ENCODE measurements at regions not wholly inside any gene's neighbourhood (a gene's known extent, or its start where the extent isn't known, plus 50 kb on each side); places are given as distances from the start of the nearest gene placed in this dataset.

DNA sequence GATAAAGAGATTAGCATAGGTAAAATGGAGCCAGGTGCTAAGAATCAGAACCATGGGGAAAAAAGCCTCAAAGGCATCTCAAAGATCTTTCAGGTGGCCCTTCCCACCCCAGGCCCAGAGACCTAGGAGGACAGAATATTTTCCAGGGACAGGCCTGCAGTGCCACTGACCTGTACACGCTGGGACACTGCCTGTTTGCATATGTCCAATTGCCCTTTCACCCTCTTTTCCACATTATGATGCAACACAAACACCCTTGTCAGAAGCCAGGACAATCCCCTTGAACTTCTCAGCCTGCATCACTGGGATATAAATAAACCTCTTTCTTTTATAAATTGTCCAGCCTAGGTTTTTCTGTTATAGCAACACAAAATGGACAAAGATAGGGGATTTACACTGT is 419.1 kb downstream of the TRIB2 start:
- Histone ChIP-seq H4K91ac (replicated peaks; ENCODE audit: insufficient read length, low read length) (no peak overlapping the region), H3K23me2 (ENCODE audit: low read depth, low read length) (no peaks in the 10 kb centered on the region)
- 85% methylated on average over 1 of the region's 1 CpG; no CpG with 5 or more reads in 1 of the 2 experiments for WGBS, 2 experiments (ENCODE audit: extremely low coverage in 1 of 2, insufficient coverage in 1 of 2, insufficient read length in 1 of 2, insufficient replicate concordance in 2 of 2, low coverage in 1 of 2, low lambda C conversion rate in 2 of 2, missing lambda C conversion rate in 1 of 2)

More for the DNA sequence above, 419.1 kb downstream of the TRIB2 start:
- H3K9ac ChIP-seq (replicated peaks in 1 of 4; ENCODE audit: extremely low read depth in 1 of 4, low read depth in 3 of 4, low read length in 3 of 4) = no peak overlapping the region
- H2BK120ac ChIP-seq (replicated peaks; ENCODE audit: low read depth, low read length) = no peak overlapping the region
- no peaks in the 10 kb centered on the region for H3K4me1 ChIP-seq (replicated peaks in 1 of 4; ENCODE audit: control insufficient read depth in 3 of 4, insufficient read depth in 4 of 4, low read length in 3 of 4)
- no peak overlapping the region for H3K56ac ChIP-seq (replicated peaks; ENCODE audit: insufficient read length, low read depth, low read length)
- POLR2A ChIA-PET (ENCODE audit: partially characterized antibody) = no interaction called here
- H2BK20ac ChIP-seq (ENCODE audit: low read length) = no peak overlapping the region
- no peak overlapping the region for H3K14ac ChIP-seq (ENCODE audit: insufficient read length)
- no peak overlapping the region for H3K23ac ChIP-seq (ENCODE audit: insufficient read length)
- DNase-seq (ENCODE audit: low read depth in 1 of 2, low spot score in 2 of 2) (no peak), FAIRE-seq (no peak)
- no peak overlapping the region for H2BK5ac ChIP-seq (ENCODE audit: low read depth, low read length)
- no peak overlapping the region for H2BK15ac ChIP-seq (ENCODE audit: low read length)
- H3K27ac ChIP-seq (ENCODE audit: low read depth, low read length) = no peak overlapping the region
- TF ChIP-seq SRF (IDR thresholded peaks at IDR 0.05; ENCODE audit: low read depth, low read length) = no peak
- no peak for TF ChIP-seq HDAC2 (IDR thresholded peaks at IDR 0.05; ENCODE audit: borderline replicate concordance in 1 of 2, low read depth in 2 of 2, low read length in 2 of 2)
- no peak for TF ChIP-seq KDM5A (IDR thresholded peaks at IDR 0.05; ENCODE audit: low read length)
- TF ChIP-seq TBP (IDR thresholded peaks at IDR 0.05; ENCODE audit: low read depth, low read length) = no peak
- TF ChIP-seq NANOG (IDR thresholded peaks at IDR 0.05; ENCODE audit: insufficient read depth, low read depth, low read length, poor library complexity, severe bottlenecking) = no peak
- TF ChIP-seq GTF2F1 (IDR thresholded peaks at IDR 0.05; ENCODE audit: borderline replicate concordance, low read depth, low read length) = no peak
- no peak for TF ChIP-seq TCF12 (IDR thresholded peaks at IDR 0.05; ENCODE audit: low read depth, low read length)
- no peak for TF ChIP-seq BCL11A (IDR thresholded peaks at IDR 0.05; ENCODE audit: low read depth in 2 of 2, low read length in 2 of 2)
- TF ChIP-seq, protein P1, sequence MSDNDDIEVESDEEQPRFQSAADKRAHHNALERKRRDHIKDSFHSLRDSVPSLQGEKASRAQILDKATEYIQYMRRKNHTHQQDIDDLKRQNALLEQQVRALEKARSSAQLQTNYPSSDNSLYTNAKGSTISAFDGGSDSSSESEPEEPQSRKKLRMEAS (IDR thresholded peaks at IDR 0.05) = no peak
- no peak for TF ChIP-seq JUN (IDR thresholded peaks at IDR 0.05; ENCODE audit: low read depth, low read length)
- no peak for TF ChIP-seq EP300 (IDR thresholded peaks at IDR 0.05; ENCODE audit: borderline replicate concordance in 1 of 2, low read depth in 2 of 2, low read length in 2 of 2)
- TF ChIP-seq MAFK (IDR thresholded peaks at IDR 0.05; ENCODE audit: low read depth, low read length) = no peak
- no peak for TF ChIP-seq CEBPB (IDR thresholded peaks at IDR 0.05; ENCODE audit: low read depth, low read length)
- no peak for TF ChIP-seq EZH2 (IDR thresholded peaks at IDR 0.05; ENCODE audit: low read depth, low read length, severe bottlenecking)
- CTCF ChIA-PET (ENCODE audit: partially characterized antibody) = no interaction called here
- H3K27me3 ChIP-seq (replicated peaks in 1 of 4; ENCODE audit: control insufficient read depth in 3 of 4, extremely low read depth in 1 of 4, insufficient read depth in 3 of 4, low read length in 3 of 4) = no peaks in the 10 kb centered on the region
- H3K36me3 ChIP-seq (ENCODE audit: control insufficient read depth in 2 of 4, insufficient read depth in 4 of 4, low read length in 3 of 4) = no peaks in the 10 kb centered on the region
- H3K4me2 ChIP-seq (ENCODE audit: insufficient read depth in 1 of 2, low read depth in 2 of 2, low read length in 2 of 2) = no peak overlapping the region
- no peaks in the 10 kb centered on the region for H3K79me2 ChIP-seq (ENCODE audit: control insufficient read depth in 1 of 2, insufficient read depth in 2 of 2, low read length in 2 of 2)
- no peak overlapping the region for H2AFZ ChIP-seq (ENCODE audit: low read length)
- no peak overlapping the region for H4K8ac ChIP-seq (ENCODE audit: extremely low read depth, insufficient read depth, low read length)
- no peaks in the 10 kb centered on the region for H3K79me1 ChIP-seq (ENCODE audit: low read depth, low read length)
- H2AK5ac ChIP-seq (ENCODE audit: low read depth, low read length) = no peak overlapping the region
- H2BK12ac ChIP-seq (ENCODE audit: low read depth, low read length) = no peak overlapping the region
- no peaks in the 10 kb centered on the region for H4K20me1 ChIP-seq (replicated peaks in 1 of 2; ENCODE audit: control insufficient read depth in 1 of 2, insufficient read depth in 2 of 2, low read length in 2 of 2)
- peaks cover 0 to 16% of the 10 kb centered on the region in 2 experiments; a peak in 2 of 4 replicates for H3K9me3 ChIP-seq (ENCODE audit: insufficient read depth in 2 of 2, low read depth in 1 of 2, low read length in 1 of 2)
- H3K4me3 ChIP-seq (ENCODE audit: extremely low read depth in 1 of 4, insufficient read depth in 2 of 4, low read depth in 3 of 4, low read length in 4 of 4) = no peak overlapping the region
- H3K18ac ChIP-seq (ENCODE audit: extremely low read depth, low read length) = no peak overlapping the region
- H3K4ac ChIP-seq (replicated peaks; ENCODE audit: insufficient read length, low read depth, low read length) = no peak overlapping the region
- H4K5ac ChIP-seq (ENCODE audit: insufficient read length, low read depth, low read length) = no peak overlapping the region

Data from H1 (cell line).